ENCODE measurements at regions not wholly inside any gene's neighbourhood (a gene's known extent, or its start where the extent isn't known, plus 50 kb on each side); places are given as distances from the start of the nearest gene placed in this dataset.
"Not testable (repeated sequence)": the region's sequence is repeated elsewhere in the genome, so short reads cannot be mapped to it uniquely, and the experiment has no call there.

DNA sequence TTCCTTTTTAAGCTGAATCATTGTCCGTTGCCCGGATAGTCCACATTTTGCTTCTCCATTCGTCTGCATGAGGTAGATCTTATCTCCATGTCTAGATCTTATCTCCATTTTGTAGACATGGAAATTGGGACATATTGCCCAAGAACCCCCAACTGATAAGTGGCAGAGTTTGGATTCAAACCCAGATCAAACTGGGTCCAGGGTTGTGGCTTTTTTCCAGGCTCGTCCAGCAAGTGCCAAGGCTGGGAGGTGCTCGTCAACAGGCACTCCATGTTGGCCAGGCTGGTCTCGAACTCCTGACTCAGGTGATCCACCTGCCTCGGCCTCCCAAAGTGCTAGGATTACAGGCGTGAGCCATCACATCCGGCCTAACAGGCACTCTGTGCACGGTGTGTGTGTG, 4082.3 kb upstream of the TPTE start:
- TF ChIP-seq POLR2AphosphoS5 (IDR thresholded peaks at IDR 0.05; ENCODE audit: borderline replicate concordance, low read depth, low read length); EZH2 (IDR thresholded peaks at IDR 0.05): not testable (repeated sequence)

Measured in SK-N-MC (cell line).